Activated T-cell treated with anti-CD3 and anti-CD28 coated beads, Interleukin-2, amount 50 U/mL, for 4 hours (primary cell): ENCODE measurements at regions not wholly inside any gene's neighbourhood (a gene's known extent, or its start where the extent isn't known, plus 50 kb on each side); places are given as distances from the start of the nearest gene placed in this dataset.
"Not testable (repeated sequence)": the region's sequence is repeated elsewhere in the genome, so short reads cannot be mapped to it uniquely, and the experiment has no call there.

Experiments
- ATAC-seq, 2 donors: fragments of 200-7000 bp; cut with Tn5 transposase; one replicate each; pipeline ENCODE4 v1.10.0; 2021
- DNase-seq: peaks from one replicate; pipeline ENCODE4 v3.0.0-alpha.2; 2020
- H3K27me3 Mint-ChIP-seq: one replicate; pipeline ENCODE4 v1.8.0; 2021; ENCODE audit warnings: low read depth, mixed read lengths
- H3K36me3 Mint-ChIP-seq: one replicate; pipeline ENCODE4 v1.8.0; 2022; ENCODE audit warnings: mixed read lengths; ENCODE audit not compliant: insufficient read depth
- H3K4me1 Mint-ChIP-seq: one replicate; pipeline ENCODE4 v1.8.0; 2021; ENCODE audit warnings: low read depth, mixed read lengths
- H3K4me3 Mint-ChIP-seq: one replicate; pipeline ENCODE4 v1.8.0; 2021; ENCODE audit warnings: mild to moderate bottlenecking, moderate library complexity, mixed read lengths
- H3K9me3 Mint-ChIP-seq: one replicate; pipeline ENCODE4 v1.8.0; 2021; ENCODE audit warnings: mixed read lengths

DNA sequence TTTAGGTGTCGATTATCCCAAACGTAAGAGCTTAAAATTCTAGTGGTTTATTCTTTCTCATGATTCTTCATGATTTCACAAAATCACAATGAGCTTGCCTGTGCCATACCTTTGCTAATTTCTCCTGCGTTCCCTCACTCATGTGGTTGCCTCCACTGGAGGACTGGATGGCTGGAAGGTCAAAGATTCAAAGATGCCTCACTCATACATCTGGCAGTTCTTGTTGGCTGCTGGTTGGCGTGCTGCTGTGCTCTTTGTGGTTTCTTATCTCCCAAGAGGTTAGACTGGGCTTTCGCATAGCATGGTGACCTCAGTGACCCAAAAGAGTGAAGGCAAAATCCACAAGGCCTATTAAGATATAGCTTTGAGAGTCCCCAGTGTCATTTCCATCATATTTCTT is 877.6 kb upstream of the AUTS2 start:
- ATAC-seq (no peak), DNase-seq (no peak)
- no peaks in the 10 kb centered on the region for H3K36me3 Mint-ChIP-seq
- H3K4me3 Mint-ChIP-seq: no peak overlapping the region
- H3K27me3 Mint-ChIP-seq: no peaks in the 10 kb centered on the region
- H3K4me1 Mint-ChIP-seq: no peaks in the 10 kb centered on the region
- H3K9me3 Mint-ChIP-seq: peaks cover 17% of the 10 kb centered on the region

DNA sequence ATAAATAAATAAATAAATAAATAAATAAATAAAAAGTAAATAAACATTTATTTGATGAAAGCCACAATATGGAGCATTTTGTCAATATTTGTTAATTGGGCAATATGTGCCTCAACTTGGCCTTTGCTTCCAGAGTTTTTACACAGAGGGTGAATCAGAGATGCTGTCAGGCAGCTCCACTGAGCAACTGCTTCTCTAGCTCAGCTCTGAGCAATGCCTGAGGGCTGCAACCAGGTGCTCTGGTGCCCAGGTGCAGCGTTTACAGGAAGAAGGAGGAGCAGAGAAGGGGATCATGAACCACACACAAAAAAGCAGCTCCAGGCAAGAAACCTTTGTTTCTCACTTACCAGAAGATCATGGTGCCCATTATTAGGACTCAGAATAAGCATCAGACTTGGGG is 876.2 kb upstream of the AUTS2 start:
- Mint-ChIP-seq H3K4me1 (no peaks in the 10 kb centered on the region), H3K27me3 (no peaks in the 10 kb centered on the region), H3K36me3 (no peaks in the 10 kb centered on the region)

DNA sequence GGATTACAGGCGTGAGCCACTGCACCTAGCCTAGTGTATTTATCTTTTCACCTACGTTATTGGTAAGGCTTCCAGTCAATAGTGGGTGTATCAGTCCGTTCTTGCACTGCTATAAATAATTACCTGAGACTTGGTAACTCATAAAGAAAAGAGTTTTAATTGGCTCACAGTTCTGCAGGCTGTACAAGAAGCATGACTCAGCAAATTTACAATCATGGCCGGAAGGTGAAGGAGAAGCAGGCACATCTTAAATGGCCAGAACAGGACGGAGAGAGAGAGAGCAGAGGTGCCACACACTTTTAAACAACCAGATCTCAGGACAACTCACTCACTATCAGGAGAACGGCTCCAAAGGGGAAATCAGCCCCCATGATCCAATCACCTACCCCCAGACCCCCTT is 873.3 kb upstream of the AUTS2 start:
- ATAC-seq: no peak
- Mint-ChIP-seq H3K36me3 (no peaks in the 10 kb centered on the region), H3K4me3 (no peak overlapping the region), H3K9me3 (peaks cover 17% of the 10 kb centered on the region), H3K27me3 (no peaks in the 10 kb centered on the region), H3K4me1 (no peaks in the 10 kb centered on the region)
- DNase-seq: no peak

More for the DNA sequence above, 876.2 kb upstream of the AUTS2 start:
- ATAC-seq: no peak
- Mint-ChIP-seq H3K4me3 (no peak overlapping the region), H3K9me3 (peaks cover 17% of the 10 kb centered on the region)
- no peak for DNase-seq

DNA sequence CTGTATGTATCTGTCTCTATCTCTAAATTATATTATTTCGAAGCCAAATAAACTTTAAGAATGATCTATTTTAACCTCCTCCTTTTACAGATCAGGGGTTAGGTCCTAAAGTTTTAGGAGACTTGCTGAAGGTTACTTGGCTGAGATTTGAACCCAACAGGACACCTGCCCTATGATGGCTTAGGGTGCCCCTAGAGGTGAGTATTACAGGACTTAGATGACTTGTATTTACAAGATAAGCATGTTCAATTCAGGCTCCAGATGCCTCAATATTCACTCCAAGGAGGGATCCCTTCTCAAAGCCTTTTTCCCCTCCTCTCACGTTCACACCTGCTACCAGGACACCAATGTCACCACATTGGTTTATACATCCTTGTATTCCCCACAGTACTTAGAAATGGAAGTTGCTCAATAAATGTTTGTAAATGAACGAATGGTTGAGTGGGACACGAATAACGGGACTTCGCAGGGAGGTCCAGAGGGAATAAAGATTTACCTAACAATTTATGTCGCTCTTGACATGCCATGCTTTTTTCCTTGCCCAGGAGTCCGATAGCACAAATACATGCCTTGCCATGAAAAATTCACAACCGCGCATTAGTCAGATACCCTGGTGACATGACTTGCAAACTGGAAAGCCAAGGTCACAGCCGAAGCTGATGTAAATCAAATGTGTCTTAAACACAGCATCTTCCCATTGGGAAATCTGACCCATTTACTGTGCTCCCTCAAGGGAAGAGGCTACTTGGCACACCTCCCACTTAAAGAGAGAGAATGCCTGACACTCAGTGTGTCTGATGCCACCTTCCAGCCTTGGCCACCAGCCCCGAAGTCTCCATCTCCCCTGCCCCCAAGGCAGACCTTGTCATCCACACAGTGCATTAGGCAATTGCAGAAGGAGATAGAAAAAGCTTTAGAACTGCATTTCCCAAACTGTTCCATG is 872.2 kb upstream of the AUTS2 start:
- Mint-ChIP-seq H3K27me3 (no peaks in the 10 kb centered on the region), H3K4me3 (no peak overlapping the region), H3K4me1 (no peaks in the 10 kb centered on the region), H3K36me3 (no peaks in the 10 kb centered on the region), H3K9me3 (peaks cover 18% of the 10 kb centered on the region)
- ATAC-seq (no peak), DNase-seq (no peak)

DNA sequence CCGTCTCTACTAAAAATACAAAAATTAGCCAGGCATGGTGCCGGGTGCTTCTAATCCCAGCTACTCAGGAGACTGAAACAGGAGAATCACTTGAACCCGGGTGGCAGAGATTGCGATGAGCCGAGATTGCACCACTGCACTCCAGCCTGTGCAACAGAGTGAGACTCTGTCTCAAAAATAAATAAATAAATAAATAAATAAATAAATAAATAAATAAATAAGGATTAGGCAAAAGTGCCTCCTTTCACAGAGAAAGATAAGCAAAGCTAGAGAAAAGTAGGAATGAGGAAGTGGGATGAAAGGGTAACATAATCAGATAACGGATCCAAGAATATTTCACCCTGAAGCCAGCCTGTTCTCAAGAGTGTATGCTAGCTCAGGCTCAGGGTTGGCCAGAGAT is 869.6 kb upstream of the AUTS2 start:
- not testable (repeated sequence) for H3K9me3 Mint-ChIP-seq, ATAC-seq, H3K4me1 Mint-ChIP-seq, DNase-seq, H3K4me3 Mint-ChIP-seq, H3K27me3 Mint-ChIP-seq, H3K36me3 Mint-ChIP-seq

DNA sequence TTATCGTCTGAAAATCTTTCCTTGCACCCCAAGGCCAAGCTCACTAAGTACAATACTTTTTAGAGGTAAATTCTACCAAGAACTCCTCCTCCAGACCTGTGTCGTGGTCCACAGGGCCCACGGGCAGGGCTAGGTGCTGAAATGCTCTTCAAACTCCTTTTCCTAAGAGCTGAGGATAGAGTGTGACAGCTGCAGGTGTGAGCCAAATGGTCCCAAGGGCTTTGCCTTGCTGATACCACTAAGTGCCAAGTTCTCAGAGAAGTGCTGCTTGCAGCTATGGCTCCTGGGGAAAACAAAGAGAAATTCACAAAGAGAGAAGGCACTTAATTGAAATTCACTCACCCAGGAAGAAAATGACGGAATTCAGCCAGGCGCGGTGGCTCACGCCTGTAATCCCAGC is 868.9 kb upstream of the AUTS2 start:
- Mint-ChIP-seq H3K4me3 (no peak overlapping the region), H3K27me3 (no peaks in the 10 kb centered on the region), H3K36me3 (no peaks in the 10 kb centered on the region), H3K9me3 (peaks cover 5% of the 10 kb centered on the region), H3K4me1 (no peaks in the 10 kb centered on the region)
- ATAC-seq (no peak), DNase-seq (no peak)

DNA sequence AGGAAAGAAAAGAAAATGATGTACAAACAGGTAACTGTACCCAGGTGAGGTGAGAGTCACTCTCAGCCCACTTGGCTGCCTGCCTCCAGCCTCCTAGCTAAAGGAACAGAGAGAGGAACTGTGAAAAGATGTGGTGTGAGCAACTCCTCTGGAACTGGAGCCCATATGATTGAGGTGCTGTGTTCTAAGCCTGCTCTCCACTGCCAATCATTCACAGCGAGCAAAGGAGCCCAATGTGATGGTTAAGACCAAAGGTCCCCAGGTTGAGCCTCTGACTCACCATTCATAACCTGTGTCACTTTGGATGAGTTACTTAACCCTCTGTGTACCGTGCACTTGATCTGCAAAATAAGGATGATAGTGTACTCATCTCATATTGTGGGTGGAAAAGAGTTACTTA is 868.1 kb upstream of the AUTS2 start:
- Mint-ChIP-seq H3K4me3 (no peak overlapping the region), H3K36me3 (no peaks in the 10 kb centered on the region), H3K9me3 (peaks cover 5% of the 10 kb centered on the region), H3K27me3 (no peaks in the 10 kb centered on the region), H3K4me1 (no peaks in the 10 kb centered on the region)
- no peak for DNase-seq
- ATAC-seq: no peak

DNA sequence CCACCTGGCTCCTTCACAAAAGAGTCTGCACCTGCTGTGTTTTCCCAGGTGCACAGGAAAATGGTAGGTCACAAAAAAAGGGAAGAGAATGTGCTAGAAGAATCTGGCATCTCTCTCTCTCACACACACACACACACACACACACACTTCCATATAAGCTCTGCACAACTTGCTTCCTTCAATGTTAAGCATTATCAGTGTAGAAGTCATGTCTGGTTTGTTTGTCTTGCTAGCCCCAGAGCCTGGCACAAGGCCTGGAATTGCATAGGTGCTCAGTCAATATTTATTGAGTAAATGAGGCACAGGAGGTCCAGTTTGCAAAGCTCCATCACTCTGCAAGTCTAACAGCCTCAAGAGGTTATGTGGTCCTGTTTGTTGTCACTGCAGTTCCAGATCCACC is 867.3 kb upstream of the AUTS2 start:
- H3K4me1 Mint-ChIP-seq: no peaks in the 10 kb centered on the region
- H3K27me3 Mint-ChIP-seq: no peaks in the 10 kb centered on the region
- no peaks in the 10 kb centered on the region for H3K36me3 Mint-ChIP-seq
- no peak overlapping the region for H3K4me3 Mint-ChIP-seq
- peaks cover 5% of the 10 kb centered on the region for H3K9me3 Mint-ChIP-seq
- DNase-seq: no peak
- no peak for ATAC-seq

DNA sequence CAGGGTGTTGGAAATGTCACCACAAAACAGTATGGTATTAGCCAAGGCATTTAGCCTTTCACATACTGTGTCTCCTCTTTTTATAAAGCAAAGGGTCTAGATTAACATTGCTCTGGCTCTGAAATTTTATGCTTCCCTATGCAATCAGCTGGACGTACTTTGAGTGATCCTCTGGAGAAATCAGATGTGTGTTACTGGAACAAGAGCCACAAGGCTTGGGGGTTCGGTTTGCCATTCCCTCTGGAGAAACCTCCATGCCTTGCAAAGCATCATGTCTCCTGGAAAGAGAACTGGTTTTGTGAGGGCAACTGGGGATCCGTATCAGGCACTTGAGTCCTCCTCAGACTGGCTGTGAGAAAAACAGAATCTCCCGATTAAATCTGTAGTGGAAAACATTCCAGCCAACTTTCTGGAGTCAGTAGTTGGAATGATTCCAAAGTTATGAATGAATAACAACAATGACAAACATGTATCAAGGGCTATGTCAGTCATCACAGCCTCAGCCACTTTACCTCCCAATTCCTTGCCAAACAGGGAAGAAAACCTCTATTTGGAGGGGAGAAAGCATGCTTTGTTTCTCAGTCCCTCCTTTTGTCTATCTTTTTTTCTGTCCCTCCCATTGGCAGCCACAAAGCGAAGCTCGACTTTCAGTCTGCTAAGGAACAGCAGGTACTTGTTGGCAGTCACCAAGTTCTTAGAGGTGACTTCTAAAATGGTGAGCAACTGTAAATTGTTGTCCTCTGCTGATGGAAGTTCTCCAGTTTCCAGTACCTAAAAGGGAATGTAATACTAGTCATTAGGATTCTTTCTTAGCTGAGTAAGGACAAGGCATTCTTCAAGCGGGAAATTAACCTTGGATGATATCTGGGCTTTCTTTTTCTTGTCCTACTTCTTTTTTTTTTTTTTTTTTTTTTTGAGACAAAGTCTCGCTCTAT is 864.8 kb upstream of the AUTS2 start:
- Mint-ChIP-seq H3K9me3 (peaks cover 12% of the 10 kb centered on the region), H3K4me1 (no peaks in the 10 kb centered on the region), H3K4me3 (no peak overlapping the region), H3K36me3 (no peaks in the 10 kb centered on the region), H3K27me3 (no peaks in the 10 kb centered on the region)
- DNase-seq: no peak
- ATAC-seq: no peak

DNA sequence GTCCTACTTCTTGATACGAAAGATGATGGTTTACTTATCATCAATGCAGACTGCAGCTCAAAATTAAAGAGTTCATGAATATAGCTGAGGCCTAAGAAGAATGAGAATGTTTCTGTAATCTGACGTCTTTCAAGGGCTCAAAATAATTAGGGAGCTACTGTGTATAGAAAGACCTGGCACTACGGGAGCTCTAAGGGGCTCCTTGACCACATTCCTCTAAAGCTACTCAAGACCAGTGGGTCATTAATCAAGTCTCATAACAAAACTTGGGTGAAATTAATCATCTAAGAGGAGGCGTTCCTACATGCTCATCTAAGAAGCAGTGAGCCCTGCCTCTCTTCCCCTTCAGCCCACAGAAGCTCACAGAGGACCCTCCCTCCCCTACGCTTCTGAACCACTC is 863.8 kb upstream of the AUTS2 start:
- Mint-ChIP-seq H3K27me3 (no peaks in the 10 kb centered on the region), H3K4me1 (no peaks in the 10 kb centered on the region), H3K4me3 (no peak overlapping the region), H3K36me3 (no peaks in the 10 kb centered on the region), H3K9me3 (peaks cover 13% of the 10 kb centered on the region)
- DNase-seq (no peak), ATAC-seq (no peak)

DNA sequence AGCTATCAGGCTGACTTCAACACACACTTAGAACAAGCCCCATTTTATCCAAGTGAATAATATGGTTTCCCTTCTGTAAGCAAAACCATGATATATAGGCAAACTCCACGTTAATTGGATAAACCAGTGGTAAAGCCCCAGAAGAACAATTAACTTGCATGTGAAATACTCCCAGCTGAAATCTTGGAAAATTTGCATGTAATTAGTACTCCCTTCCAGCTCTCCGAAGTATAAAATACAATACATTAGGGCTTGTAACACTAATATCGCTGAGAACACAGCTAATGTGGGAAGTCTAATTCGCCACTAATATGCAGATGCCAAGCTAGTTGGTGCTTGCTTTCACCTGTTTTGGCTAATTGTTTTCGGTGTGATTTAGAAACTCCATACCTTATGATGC is 859.0 kb upstream of the AUTS2 start:
- H3K9me3 Mint-ChIP-seq: peaks cover 12% of the 10 kb centered on the region
- no peak overlapping the region for H3K4me3 Mint-ChIP-seq
- no peaks in the 10 kb centered on the region for H3K36me3 Mint-ChIP-seq
- DNase-seq (no peak), ATAC-seq (no peak)
- H3K27me3 Mint-ChIP-seq: no peaks in the 10 kb centered on the region
- H3K4me1 Mint-ChIP-seq: no peaks in the 10 kb centered on the region

DNA sequence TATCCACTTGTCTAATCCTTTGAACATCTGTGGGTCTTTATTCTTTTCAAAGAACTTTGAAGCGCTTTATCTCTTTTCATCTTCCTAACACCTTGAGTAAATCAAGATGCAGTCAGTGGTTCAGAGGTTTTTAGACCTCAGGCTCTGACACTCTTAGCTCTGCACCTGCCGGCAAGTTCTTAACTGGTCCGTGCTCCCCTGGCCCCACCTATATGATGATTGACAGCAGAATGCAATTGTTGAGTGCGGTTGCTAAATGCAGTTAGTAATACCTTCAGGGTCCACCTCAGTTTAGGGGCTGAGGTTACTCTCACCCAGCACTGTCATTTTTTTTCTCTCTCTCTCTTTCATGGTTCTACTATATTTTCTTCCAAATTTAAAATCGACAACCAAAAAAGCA is 854.2 kb upstream of the AUTS2 start:
- no peaks in the 10 kb centered on the region for H3K36me3 Mint-ChIP-seq
- H3K9me3 Mint-ChIP-seq: peaks cover 5% of the 10 kb centered on the region
- H3K27me3 Mint-ChIP-seq: no peaks in the 10 kb centered on the region
- ATAC-seq (no peak), DNase-seq (no peak)
- no peaks in the 10 kb centered on the region for H3K4me1 Mint-ChIP-seq
- H3K4me3 Mint-ChIP-seq: no peak overlapping the region

DNA sequence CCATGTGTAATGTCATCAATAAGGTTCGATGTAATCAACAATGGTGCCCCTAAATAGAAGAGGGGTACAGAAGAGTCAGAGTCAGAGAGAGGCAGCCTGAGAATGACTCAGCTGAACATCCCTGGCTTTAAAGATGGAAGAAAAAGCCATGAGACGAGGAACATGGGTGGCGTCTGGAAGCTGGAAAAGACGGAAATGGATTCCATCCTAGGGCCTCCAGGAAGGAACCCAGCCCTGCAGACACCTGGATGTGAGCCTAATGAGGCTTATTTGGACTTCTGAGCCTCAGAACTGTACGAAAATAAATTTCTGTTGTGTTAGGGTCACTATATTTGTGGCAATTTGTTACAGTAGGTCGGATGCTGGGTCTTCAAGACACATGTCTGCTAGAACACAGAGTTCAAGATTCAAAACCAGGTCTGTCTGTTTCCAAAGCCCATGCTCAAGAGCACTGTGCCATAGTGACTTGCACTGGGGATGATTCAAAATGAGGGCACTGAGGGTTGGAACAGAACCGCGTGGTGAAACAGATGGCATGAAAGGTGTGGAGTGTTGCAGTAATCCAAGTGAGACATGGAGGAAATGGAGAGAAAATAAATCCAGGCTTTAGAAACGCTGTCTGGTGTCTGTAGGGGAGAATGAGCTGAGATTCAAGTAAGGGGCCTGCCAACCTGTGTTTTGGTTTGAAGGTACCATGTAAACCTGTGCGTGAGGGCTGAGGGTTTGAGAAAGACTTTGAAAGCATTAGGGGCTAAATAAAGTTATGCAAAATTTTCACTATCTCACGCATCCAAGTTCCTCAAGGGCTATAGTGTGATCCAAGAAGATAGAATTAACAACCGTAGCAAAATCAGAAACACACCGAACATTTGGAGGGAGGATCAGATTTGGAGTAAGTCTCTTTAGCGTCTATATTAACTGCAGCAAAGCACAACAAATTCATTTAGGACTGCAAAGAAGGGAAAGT is 849.1 kb upstream of the AUTS2 start:
- peaks cover 6% of the 10 kb centered on the region for H3K9me3 Mint-ChIP-seq
- no peak for DNase-seq
- H3K27me3 Mint-ChIP-seq: no peaks in the 10 kb centered on the region
- H3K4me1 Mint-ChIP-seq: no peaks in the 10 kb centered on the region
- ATAC-seq: no peak
- no peak overlapping the region for H3K4me3 Mint-ChIP-seq
- H3K36me3 Mint-ChIP-seq: no peaks in the 10 kb centered on the region
